ENCODE measurements at regions not wholly inside any gene's neighbourhood (a gene's known extent, or its start where the extent isn't known, plus 50 kb on each side); places are given as distances from the start of the nearest gene placed in this dataset.

DNA sequence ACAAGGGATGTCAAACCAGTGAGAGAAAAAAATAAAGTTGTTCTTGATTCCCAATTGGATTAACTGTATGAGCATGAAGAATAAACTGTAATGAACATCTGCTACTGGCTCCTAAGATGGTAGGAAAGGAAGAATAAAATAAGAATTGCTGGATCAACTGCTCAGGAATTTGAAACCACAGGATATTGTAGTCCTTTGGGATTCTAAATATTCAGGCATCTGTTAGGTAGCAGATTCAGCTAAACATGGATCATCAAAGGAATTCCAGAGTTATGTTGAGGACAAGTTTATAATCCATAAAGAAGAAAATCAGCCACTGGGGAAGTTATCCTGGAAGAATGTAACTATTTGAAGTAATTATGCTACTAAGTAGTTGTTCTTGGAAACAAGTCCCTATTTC, 65.8 kb downstream of the ISL1 start:
- ChIA-PET POLR2A (no interaction called here), CTCF (no interaction called here)
- Mint-ChIP-seq H3K27me3 (no peaks in the 10 kb centered on the region), H3K36me3 (no peaks in the 10 kb centered on the region), H3K4me3 (no peak overlapping the region), H3K4me1 (no peaks in the 10 kb centered on the region), H3K27ac (no peak overlapping the region), H3K9me3 (peaks cover 2 to 10% (median 3%) of the 10 kb centered on the region in 5 donors)
- Histone ChIP-seq H3K4me1 (ENCODE audit: insufficient read depth, low read length) (no peaks in the 10 kb centered on the region), H3K36me3 (ENCODE audit: insufficient read depth, low read length) (no peaks in the 10 kb centered on the region), H3K27me3 (ENCODE audit: insufficient read depth, low read length, poor library complexity, severe bottlenecking) (no peaks in the 10 kb centered on the region), H3K27ac (ENCODE audit: low read depth, low read length) (no peak overlapping the region), H3K9me3 (ENCODE audit: low read length) (no peaks in the 10 kb centered on the region), H3K4me3 (ENCODE audit: low read length) (no peak overlapping the region)
- no peak for DNase-seq

- H3K36me3 ChIP-seq (ENCODE audit: insufficient read depth, low read length) = no peaks in the 10 kb centered on the region
- POLR2A ChIA-PET = no interaction called here
- CTCF ChIA-PET = no interaction called here
- no peaks in the 10 kb centered on the region for H3K36me3 Mint-ChIP-seq
- H3K9me3 ChIP-seq (ENCODE audit: low read length) = no peaks in the 10 kb centered on the region
- DNase-seq = no peak
- no peaks in the 10 kb centered on the region for H3K4me1 Mint-ChIP-seq
- no peak overlapping the region for H3K4me3 ChIP-seq (ENCODE audit: low read length)
- no peaks in the 10 kb centered on the region for H3K27me3 ChIP-seq (ENCODE audit: insufficient read depth, low read length, poor library complexity, severe bottlenecking)
- no peak overlapping the region for H3K27ac ChIP-seq (ENCODE audit: low read depth, low read length)
- H3K4me1 ChIP-seq (ENCODE audit: insufficient read depth, low read length) = no peaks in the 10 kb centered on the region
- H3K27me3 Mint-ChIP-seq = no peaks in the 10 kb centered on the region
- H3K27ac Mint-ChIP-seq = no peak overlapping the region
- H3K4me3 Mint-ChIP-seq = no peak overlapping the region
- peaks cover 3 to 14% (median 7%) of the 10 kb centered on the region in 5 donors for H3K9me3 Mint-ChIP-seq
Measured at GRCh38 chr5:51452562-51452961, 69.3 kb downstream of the ISL1 start.

GRCh38 chr5:51465165-51465564, 81.9 kb downstream of the ISL1 start:
- CTCF ChIA-PET = no interaction called here
- H3K4me1 ChIP-seq (ENCODE audit: insufficient read depth, low read length) = no peaks in the 10 kb centered on the region
- DNase-seq = no peak

DNA sequence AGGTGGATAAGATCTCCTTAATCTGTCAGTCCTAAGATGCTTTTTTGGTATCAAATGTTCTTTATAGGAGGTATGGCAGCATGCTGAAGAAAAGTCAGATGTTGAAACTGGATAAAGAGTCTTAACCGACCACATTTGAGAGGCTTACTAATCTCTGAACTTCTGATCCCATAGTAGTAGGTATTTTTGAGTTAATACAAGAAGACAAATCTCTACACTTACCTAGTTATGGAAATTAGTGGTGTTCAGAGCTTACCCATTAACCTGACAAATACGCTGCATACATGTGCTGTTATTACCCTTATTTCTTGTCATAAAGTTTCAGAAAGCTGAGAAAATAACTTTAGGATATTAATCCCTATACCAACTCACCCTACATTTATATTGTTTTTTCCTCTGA, 83.0 kb downstream of the ISL1 start:
- Histone ChIP-seq H3K27ac (ENCODE audit: low read depth, low read length) (no peak overlapping the region), H3K9me3 (ENCODE audit: low read length) (no peaks in the 10 kb centered on the region), H3K4me1 (ENCODE audit: insufficient read depth, low read length) (no peaks in the 10 kb centered on the region), H3K27me3 (ENCODE audit: insufficient read depth, low read length, poor library complexity, severe bottlenecking) (no peaks in the 10 kb centered on the region), H3K4me3 (ENCODE audit: low read length) (no peak overlapping the region), H3K36me3 (ENCODE audit: insufficient read depth, low read length) (no peaks in the 10 kb centered on the region)
- no peak overlapping the region for H3K4me3 Mint-ChIP-seq
- peaks cover 0 to 14% (median 3%) of the 10 kb centered on the region in 5 donors for H3K9me3 Mint-ChIP-seq
- H3K36me3 Mint-ChIP-seq = no peaks in the 10 kb centered on the region
- CTCF ChIA-PET = no interaction called here
- H3K27ac Mint-ChIP-seq = no peak overlapping the region
- no peaks in the 10 kb centered on the region for H3K27me3 Mint-ChIP-seq
- H3K4me1 Mint-ChIP-seq = no peaks in the 10 kb centered on the region
- POLR2A ChIA-PET = no interaction called here
- no peak for DNase-seq

More at GRCh38 chr5:51465165-51465564, 81.9 kb downstream of the ISL1 start:
- no peak overlapping the region for H3K27ac ChIP-seq (ENCODE audit: low read depth, low read length)
- no peaks in the 10 kb centered on the region for H3K36me3 ChIP-seq (ENCODE audit: insufficient read depth, low read length)
- no peak overlapping the region for H3K4me3 ChIP-seq (ENCODE audit: low read length)
- Mint-ChIP-seq H3K9me3 (peaks cover 0 to 17% (median 3%) of the 10 kb centered on the region in 5 donors), H3K27ac (no peak overlapping the region), H3K27me3 (no peaks in the 10 kb centered on the region), H3K36me3 (no peaks in the 10 kb centered on the region), H3K4me1 (no peaks in the 10 kb centered on the region), H3K4me3 (no peak overlapping the region)
- no peaks in the 10 kb centered on the region for H3K27me3 ChIP-seq (ENCODE audit: insufficient read depth, low read length, poor library complexity, severe bottlenecking)
- H3K9me3 ChIP-seq (ENCODE audit: low read length) = no peaks in the 10 kb centered on the region
- POLR2A ChIA-PET = no interaction called here

GRCh38 chr5:51468196-51468595, 84.9 kb downstream of the ISL1 start:
- Histone ChIP-seq H3K27ac (ENCODE audit: low read depth, low read length) (no peak overlapping the region), H3K36me3 (ENCODE audit: insufficient read depth, low read length) (no peaks in the 10 kb centered on the region), H3K9me3 (ENCODE audit: low read length) (no peaks in the 10 kb centered on the region), H3K27me3 (ENCODE audit: insufficient read depth, low read length, poor library complexity, severe bottlenecking) (no peaks in the 10 kb centered on the region), H3K4me1 (ENCODE audit: insufficient read depth, low read length) (no peaks in the 10 kb centered on the region), H3K4me3 (ENCODE audit: low read length) (no peak overlapping the region)
- H3K27ac Mint-ChIP-seq = no peak overlapping the region
- H3K27me3 Mint-ChIP-seq = no peaks in the 10 kb centered on the region
- H3K4me1 Mint-ChIP-seq = no peaks in the 10 kb centered on the region
- no peaks in the 10 kb centered on the region for H3K36me3 Mint-ChIP-seq
- POLR2A ChIA-PET = no interaction called here
- DNase-seq = no peak
- CTCF ChIA-PET = no interaction called here
- H3K9me3 Mint-ChIP-seq = peaks cover 0 to 9% (median 3%) of the 10 kb centered on the region in 5 donors
- H3K4me3 Mint-ChIP-seq = no peak overlapping the region

DNA sequence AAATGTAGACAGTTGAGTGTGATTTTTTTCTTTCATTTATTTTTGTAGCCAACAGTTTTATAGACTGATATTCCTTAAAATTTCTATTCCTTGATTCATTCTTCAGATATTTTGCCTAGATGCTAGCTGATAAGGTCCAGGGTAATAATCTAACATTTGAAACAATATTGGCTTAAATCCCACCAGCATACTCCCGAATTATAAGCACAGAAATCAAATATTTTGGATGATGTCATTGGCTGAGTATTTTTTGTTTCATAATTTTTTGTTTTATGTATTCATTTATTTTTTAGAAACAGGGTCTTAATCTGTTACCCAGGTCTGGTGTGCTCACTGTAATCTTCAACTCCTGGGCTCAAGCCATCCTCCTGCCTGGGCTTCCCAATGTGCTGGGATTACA, 88.4 kb downstream of the ISL1 start:
- Mint-ChIP-seq H3K27me3 (no peaks in the 10 kb centered on the region), H3K27ac (no peak overlapping the region), H3K4me3 (no peak overlapping the region), H3K4me1 (no peaks in the 10 kb centered on the region), H3K36me3 (no peaks in the 10 kb centered on the region), H3K9me3 (peaks cover 0 to 7% (median 2%) of the 10 kb centered on the region in 5 donors)
- Histone ChIP-seq H3K4me3 (ENCODE audit: low read length) (no peak overlapping the region), H3K27me3 (ENCODE audit: insufficient read depth, low read length, poor library complexity, severe bottlenecking) (no peaks in the 10 kb centered on the region), H3K36me3 (ENCODE audit: insufficient read depth, low read length) (no peaks in the 10 kb centered on the region), H3K9me3 (ENCODE audit: low read length) (no peaks in the 10 kb centered on the region), H3K27ac (ENCODE audit: low read depth, low read length) (no peak overlapping the region), H3K4me1 (ENCODE audit: insufficient read depth, low read length) (no peaks in the 10 kb centered on the region)
- POLR2A ChIA-PET = no interaction called here
- DNase-seq = no peak
- CTCF ChIA-PET = no interaction called here

DNA sequence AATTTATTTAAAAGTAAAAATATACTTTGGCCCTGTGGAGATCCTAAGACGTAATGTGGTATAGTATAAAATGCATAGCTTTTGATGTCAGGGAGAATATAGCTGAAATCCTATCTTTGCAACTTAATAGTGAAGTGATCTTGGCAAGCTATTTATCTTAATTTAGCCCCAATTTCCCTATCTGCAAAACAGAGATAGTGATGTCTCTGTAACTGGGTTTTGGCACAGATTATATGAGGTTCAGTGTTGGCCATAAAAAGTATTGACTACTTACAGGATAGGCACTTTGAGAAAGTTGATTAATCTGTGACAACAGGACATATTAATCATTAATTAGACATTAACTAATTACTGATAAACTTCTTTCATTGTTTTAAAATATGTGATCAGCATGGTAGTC, 89.2 kb downstream of the ISL1 start:
- CTCF ChIA-PET = no interaction called here
- H3K27me3 Mint-ChIP-seq = no peaks in the 10 kb centered on the region
- Histone ChIP-seq H3K27ac (ENCODE audit: low read depth, low read length) (no peak overlapping the region), H3K36me3 (ENCODE audit: insufficient read depth, low read length) (no peaks in the 10 kb centered on the region), H3K9me3 (ENCODE audit: low read length) (no peaks in the 10 kb centered on the region), H3K4me1 (ENCODE audit: insufficient read depth, low read length) (no peaks in the 10 kb centered on the region), H3K27me3 (ENCODE audit: insufficient read depth, low read length, poor library complexity, severe bottlenecking) (no peaks in the 10 kb centered on the region), H3K4me3 (ENCODE audit: low read length) (no peak overlapping the region)
- POLR2A ChIA-PET = no interaction called here
- no peak overlapping the region for H3K27ac Mint-ChIP-seq
- no peak overlapping the region for H3K4me3 Mint-ChIP-seq
- no peaks in the 10 kb centered on the region for H3K36me3 Mint-ChIP-seq
- H3K9me3 Mint-ChIP-seq = peaks cover 0 to 5% (median 2%) of the 10 kb centered on the region in 5 donors
- H3K4me1 Mint-ChIP-seq = no peaks in the 10 kb centered on the region
- DNase-seq = no peak

DNA sequence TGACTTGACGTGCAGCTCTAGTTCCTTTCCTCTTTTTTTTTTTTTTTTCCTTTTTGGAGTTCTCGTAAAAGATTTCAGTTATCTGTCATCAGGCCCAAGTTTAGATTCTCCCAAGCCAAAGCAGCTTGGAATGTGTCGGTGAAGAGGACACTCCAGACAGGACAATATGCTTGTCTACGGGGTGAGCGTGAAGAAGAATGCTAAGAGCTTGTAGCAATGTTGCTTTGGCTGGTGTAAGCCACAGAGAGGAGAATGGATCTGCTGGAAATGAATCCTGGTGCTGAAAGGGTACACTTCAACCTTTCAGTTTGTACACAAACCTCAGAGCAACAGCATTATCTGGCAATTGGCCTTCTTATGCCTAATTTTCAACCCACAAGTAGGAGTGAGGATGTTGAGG, 92.4 kb downstream of the ISL1 start:
- no peaks in the 10 kb centered on the region for H3K27me3 Mint-ChIP-seq

DNA sequence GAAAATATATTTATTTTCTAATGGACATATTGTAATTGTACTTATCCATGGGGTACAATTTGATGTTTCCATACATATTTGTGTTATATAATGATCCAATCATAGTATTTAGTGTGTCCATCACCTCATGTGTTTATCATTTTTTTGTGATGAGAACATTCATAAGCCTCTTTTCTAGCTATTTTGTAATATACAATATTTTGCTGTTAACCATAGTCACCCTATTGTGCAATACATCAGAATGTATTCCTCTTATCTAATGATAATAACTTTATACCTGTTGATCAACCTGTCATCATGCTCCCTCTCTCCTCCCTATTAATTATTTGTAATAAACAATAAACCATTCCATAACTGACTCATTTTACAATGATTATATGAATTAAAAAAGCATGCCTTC, 93.2 kb downstream of the ISL1 start:
- Histone ChIP-seq H3K27me3 (ENCODE audit: insufficient read depth, low read length, poor library complexity, severe bottlenecking) (no peaks in the 10 kb centered on the region), H3K36me3 (ENCODE audit: insufficient read depth, low read length) (no peaks in the 10 kb centered on the region), H3K9me3 (ENCODE audit: low read length) (no peaks in the 10 kb centered on the region), H3K4me1 (ENCODE audit: insufficient read depth, low read length) (no peaks in the 10 kb centered on the region), H3K27ac (ENCODE audit: low read depth, low read length) (no peak overlapping the region), H3K4me3 (ENCODE audit: low read length) (no peak overlapping the region)
- ChIA-PET POLR2A (no interaction called here), CTCF (no interaction called here)
- H3K4me1 Mint-ChIP-seq = no peaks in the 10 kb centered on the region
- H3K27me3 Mint-ChIP-seq = no peaks in the 10 kb centered on the region
- no peak overlapping the region for H3K27ac Mint-ChIP-seq
- no peak for DNase-seq
- no peaks in the 10 kb centered on the region for H3K36me3 Mint-ChIP-seq
- peaks cover 0 to 15% (median 0%) of the 10 kb centered on the region in 5 donors for H3K9me3 Mint-ChIP-seq
- H3K4me3 Mint-ChIP-seq = no peak overlapping the region

More for the DNA sequence above, 92.4 kb downstream of the ISL1 start:
- Mint-ChIP-seq H3K4me3 (no peak overlapping the region), H3K27ac (no peak overlapping the region), H3K9me3 (peaks cover 0 to 12% (median 0%) of the 10 kb centered on the region in 5 donors), H3K4me1 (no peaks in the 10 kb centered on the region), H3K36me3 (no peaks in the 10 kb centered on the region)
- Histone ChIP-seq H3K36me3 (ENCODE audit: insufficient read depth, low read length) (no peaks in the 10 kb centered on the region), H3K27me3 (ENCODE audit: insufficient read depth, low read length, poor library complexity, severe bottlenecking) (no peaks in the 10 kb centered on the region), H3K27ac (ENCODE audit: low read depth, low read length) (no peak overlapping the region), H3K4me3 (ENCODE audit: low read length) (no peak overlapping the region), H3K4me1 (ENCODE audit: insufficient read depth, low read length) (no peaks in the 10 kb centered on the region), H3K9me3 (ENCODE audit: low read length) (no peaks in the 10 kb centered on the region)
- DNase-seq = no peak
- ChIA-PET POLR2A (no interaction called here), CTCF (no interaction called here)

All from CD8-positive, alpha-beta memory T cell (primary cell).